C4-2B (cell line): ENCODE measurements at regions not wholly inside any gene's neighbourhood (a gene's known extent, or its start where the extent isn't known, plus 50 kb on each side); places are given as distances from the start of the nearest gene placed in this dataset.
"Not testable (repeated sequence)": the region's sequence is repeated elsewhere in the genome, so short reads cannot be mapped to it uniquely, and the experiment has no call there.

ENCODE experiments used
- H3K27ac ChIP-seq: fragments of 450-650 bp; 2 replicates; pipeline ENCODE4 v1.5.1; 2017
- ZFX ChIP-seq: fragments of 450-650 bp; IDR thresholded peaks from 2 replicates; pipeline ENCODE4 v1.6.1; 2017
- TF ChIP-seq, protein P1 (sequence below): fragments of 450-650 bp; conservative IDR thresholded peaks from 2 replicates; pipeline ENCODE4 v1.5.1; 2017; ENCODE audit warnings: mild to moderate bottlenecking

DNA sequence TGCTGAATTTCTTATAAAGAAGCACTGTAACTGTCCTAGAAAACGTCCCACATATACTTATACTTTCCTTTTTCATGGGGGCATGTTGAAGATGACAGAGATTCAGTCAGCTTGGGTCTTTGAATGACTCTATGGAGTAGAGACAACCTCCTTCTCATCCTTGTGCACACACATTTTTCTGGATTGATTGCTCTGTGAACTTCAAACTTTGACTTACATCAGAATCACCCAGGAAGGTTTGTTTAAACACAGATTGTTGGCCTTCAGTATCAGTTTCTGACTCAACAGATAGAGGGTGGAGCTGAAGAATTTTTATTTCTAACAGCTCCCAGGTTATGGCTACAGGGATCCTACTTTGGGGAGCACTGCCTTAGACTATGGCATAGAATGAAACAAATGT, 97.6 kb upstream of the DGKB start:
- TF ChIP-seq, protein P1, sequence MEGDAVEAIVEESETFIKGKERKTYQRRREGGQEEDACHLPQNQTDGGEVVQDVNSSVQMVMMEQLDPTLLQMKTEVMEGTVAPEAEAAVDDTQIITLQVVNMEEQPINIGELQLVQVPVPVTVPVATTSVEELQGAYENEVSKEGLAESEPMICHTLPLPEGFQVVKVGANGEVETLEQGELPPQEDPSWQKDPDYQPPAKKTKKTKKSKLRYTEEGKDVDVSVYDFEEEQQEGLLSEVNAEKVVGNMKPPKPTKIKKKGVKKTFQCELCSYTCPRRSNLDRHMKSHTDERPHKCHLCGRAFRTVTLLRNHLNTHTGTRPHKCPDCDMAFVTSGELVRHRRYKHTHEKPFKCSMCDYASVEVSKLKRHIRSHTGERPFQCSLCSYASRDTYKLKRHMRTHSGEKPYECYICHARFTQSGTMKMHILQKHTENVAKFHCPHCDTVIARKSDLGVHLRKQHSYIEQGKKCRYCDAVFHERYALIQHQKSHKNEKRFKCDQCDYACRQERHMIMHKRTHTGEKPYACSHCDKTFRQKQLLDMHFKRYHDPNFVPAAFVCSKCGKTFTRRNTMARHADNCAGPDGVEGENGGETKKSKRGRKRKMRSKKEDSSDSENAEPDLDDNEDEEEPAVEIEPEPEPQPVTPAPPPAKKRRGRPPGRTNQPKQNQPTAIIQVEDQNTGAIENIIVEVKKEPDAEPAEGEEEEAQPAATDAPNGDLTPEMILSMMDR, result no peak
- no peak for TF ChIP-seq ZFX
- H3K27ac ChIP-seq, result no peak overlapping the region

DNA sequence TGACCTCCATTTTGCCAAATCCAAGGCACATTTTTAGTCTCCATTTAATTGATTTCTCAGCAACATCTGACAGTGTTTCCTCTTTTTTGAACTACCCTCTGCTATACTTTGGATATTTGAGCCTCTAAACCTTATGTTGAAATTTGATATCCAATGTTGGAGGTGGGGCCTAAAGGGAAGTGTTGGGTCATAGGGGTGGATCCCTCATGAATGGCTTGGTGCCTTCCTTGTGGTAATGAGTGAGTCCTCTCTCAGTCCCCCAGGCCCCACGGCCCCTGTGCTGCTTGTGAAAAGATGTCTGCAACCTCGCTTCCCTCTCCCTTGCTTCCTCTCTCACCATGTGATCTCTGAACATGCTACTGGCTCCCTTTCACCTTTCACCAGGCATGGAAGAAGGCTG, 96.8 kb upstream of the DGKB start:
- no peak overlapping the region for H3K27ac ChIP-seq
- TF ChIP-seq, protein P1, result no peak
- no peak for TF ChIP-seq ZFX

DNA sequence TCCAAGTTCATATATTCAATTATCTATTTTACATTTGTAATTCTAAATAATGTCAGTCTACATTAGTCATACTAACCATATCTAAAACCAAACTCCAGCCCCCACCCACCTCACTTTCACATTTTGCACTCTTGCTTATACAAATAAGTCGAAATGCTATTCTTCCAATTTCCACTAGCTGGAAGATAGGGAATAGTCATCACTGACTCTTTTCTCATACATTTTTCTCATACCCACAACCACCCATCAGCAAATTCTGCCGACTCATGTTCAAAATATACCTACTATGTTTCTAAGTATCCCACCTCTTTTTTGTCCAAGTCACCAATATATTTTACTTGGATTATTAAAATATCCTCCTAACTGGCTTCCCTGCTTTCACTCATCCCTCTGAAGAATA, 93.2 kb upstream of the DGKB start:
- H3K27ac ChIP-seq, result no peak overlapping the region
- TF ChIP-seq, protein P1, result no peak
- TF ChIP-seq ZFX, result no peak

DNA sequence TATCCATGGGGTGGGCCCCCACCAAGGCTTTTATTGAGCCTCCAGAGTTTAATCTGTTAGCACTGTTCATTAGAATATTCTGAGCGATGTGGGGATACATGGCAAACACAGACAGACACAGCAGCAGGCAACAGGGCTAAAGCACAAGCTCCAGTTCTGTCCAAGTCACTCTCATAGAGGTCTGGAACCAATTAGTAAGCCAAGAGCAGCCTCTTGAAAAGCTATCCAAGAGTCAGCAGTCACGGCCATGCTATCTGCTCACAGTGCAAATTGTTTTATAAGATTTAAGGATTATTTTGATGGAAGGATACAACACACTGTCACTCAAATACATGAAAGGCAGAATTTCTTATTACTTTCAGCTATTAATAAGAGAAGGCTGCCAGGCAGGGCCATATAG, 86.4 kb upstream of the DGKB start:
- no peak overlapping the region for H3K27ac ChIP-seq
- TF ChIP-seq, protein P1, result no peak
- TF ChIP-seq ZFX, result no peak

DNA sequence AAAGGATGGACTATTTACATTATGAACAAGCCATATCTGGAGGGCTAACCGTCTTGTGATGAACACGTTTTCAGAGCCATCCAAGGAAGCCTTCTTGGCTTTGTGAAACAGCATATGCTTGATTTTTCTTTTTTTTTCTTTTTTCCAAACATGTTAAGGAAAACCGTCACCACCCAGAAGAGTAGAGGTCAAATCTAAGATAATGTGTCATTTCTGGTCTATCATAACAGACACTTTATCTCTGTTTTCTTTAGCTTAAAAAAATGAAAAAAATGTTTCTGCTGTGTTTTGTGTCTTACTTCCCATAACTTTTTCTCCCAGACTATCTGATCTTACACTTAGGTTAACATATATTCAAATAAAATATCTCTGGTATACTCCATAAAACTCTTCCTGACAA, 76.1 kb upstream of the DGKB start:
- H3K27ac ChIP-seq, result no peak overlapping the region
- TF ChIP-seq, protein P1, result no peak
- no peak for TF ChIP-seq ZFX

DNA sequence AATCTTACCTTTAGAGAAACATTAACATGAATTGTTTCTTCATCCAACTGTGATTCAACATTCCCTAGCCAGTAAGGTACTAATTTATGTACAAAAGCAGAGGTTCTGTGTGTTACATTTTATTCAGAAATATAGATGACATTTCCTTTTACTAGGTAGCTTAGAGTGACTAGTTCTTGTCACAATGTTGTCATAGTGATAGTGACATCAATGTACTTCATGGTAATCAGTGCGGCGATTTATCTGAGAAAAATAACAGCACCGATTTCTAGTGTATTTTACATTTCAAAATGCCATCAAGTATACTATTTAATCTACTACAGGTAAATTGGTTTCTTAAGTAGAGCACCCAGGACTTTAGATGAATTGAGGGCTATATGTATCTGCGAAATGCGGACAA, 72.1 kb upstream of the DGKB start:
- no peak overlapping the region for H3K27ac ChIP-seq
- TF ChIP-seq ZFX, result no peak
- TF ChIP-seq, protein P1, result no peak

DNA sequence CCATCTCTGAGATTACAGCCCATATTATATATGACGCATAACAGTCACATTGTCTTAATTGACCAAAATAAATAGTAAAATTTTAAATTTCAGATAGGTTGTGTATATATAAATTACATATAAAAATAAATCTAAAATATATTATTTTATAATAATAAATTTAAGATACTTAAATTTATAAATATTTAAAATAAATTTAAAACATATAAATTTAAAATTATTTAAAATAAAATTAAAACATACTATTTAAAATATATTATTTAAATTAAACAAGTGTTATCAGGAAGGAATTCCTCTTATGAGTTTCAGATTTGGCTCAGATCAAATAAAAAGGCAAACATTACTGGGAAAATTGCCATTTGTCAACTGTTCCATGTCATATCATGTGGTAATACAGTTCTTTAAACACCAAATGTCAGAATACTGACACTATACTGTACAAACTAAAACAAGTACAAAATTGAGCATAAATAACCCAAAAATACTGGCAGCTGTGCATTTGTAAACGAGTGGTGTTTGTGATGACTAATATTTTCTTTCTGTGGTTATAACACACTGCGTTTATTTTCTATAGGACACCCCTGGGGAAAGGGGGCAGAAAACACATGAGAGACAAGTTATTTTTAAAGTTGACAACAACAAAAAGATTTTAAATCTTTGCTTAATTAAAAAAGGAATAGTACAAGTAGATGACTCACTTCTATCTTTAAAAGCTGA, 71.3 kb upstream of the DGKB start:
- TF ChIP-seq, protein P1, result no peak
- TF ChIP-seq ZFX, result no peak
- H3K27ac ChIP-seq, result no peak overlapping the region

DNA sequence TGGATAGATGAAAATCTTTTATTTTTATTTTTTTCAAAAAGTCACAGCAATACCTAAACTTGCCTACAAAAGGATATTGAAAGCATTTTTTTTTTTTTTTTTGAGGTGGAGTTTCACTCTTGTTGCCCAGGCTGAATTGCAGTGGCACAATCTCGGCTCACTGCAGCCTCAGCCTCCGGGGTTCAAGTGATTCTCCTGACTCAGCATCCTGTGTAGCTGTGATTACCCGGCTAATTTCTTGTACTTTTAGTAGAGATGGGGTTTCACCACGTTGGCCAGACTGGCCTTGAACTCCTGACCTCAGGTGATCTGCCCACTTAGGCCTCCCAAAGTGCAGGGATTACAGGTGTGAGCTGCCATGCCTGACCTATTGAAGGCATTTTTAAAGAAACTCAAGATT, 69.1 kb upstream of the DGKB start:
- not testable (repeated sequence) for H3K27ac ChIP-seq

DNA sequence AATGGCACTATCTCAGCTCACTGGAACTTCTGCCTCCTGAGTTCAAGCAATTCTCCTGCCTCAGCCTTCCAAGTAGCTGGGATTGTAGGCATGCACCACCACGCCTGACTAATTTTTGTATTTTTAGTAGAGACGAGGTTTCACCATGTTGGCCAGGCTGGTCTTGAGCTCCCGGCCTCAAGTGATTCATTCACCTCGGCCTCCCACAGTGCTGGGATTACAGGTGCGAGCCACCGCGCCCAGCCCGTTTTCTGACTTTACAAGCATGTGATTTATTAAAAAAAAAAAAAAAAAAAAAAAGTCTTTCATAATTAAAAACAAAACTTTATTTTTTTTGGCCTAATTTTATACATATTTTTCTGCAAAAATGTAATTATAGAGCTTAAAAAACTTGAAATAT, 64.8 kb upstream of the DGKB start:
- not testable (repeated sequence) for H3K27ac ChIP-seq
